ENCODE measurements at regions not wholly inside any gene's neighbourhood (a gene's known extent, or its start where the extent isn't known, plus 50 kb on each side); places are given as distances from the start of the nearest gene placed in this dataset.

DNA sequence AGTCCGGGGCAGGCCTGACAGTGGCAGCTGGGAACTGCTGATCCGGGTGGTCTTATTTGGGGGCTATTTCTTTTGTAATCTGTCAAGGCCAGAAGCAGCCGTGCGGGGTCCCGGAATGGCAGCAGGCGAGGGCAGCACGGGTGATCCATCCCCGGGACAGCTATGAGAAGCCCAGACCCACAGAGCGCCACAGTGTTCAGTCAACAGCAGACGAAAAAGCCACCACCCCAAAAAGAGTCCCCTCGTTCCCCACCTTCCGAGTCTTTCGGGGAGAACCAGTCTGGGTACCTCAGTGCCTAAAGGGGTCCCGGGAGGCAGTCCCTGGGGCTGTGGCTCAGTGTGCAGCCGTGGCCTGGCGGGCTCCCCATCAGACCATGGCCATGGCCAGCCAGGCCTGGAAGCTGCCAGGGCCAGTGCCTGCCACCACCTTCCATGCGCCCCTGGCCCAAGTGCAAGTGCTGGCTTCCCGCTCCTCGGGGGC, 125.1 kb upstream of the KCTD7 start:
- TF ChIP-seq, protein P1, sequence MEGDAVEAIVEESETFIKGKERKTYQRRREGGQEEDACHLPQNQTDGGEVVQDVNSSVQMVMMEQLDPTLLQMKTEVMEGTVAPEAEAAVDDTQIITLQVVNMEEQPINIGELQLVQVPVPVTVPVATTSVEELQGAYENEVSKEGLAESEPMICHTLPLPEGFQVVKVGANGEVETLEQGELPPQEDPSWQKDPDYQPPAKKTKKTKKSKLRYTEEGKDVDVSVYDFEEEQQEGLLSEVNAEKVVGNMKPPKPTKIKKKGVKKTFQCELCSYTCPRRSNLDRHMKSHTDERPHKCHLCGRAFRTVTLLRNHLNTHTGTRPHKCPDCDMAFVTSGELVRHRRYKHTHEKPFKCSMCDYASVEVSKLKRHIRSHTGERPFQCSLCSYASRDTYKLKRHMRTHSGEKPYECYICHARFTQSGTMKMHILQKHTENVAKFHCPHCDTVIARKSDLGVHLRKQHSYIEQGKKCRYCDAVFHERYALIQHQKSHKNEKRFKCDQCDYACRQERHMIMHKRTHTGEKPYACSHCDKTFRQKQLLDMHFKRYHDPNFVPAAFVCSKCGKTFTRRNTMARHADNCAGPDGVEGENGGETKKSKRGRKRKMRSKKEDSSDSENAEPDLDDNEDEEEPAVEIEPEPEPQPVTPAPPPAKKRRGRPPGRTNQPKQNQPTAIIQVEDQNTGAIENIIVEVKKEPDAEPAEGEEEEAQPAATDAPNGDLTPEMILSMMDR (conservative IDR thresholded peaks at IDR 0.05; ENCODE audit: low read depth, low read length): no peak
- no peak for TF ChIP-seq EZH2 (IDR thresholded peaks at IDR 0.05; ENCODE audit: borderline replicate concordance, low read depth, low read length, poor library complexity, severe bottlenecking)

All from A673 (cell line).